CD4-positive, alpha-beta T cell treated with Interleukin-2 at 100 ng/mL for 4 hours (primary cell): ENCODE measurements at regions not wholly inside any gene's neighbourhood (a gene's known extent, or its start where the extent isn't known, plus 50 kb on each side); places are given as distances from the start of the nearest gene placed in this dataset.
"Not testable (repeated sequence)": the region's sequence is repeated elsewhere in the genome, so short reads cannot be mapped to it uniquely, and the experiment has no call there.

ENCODE experiments used
- DNase-seq: peaks from one replicate; pipeline ENCODE4 v3.0.0-alpha.2; 2020; ENCODE audit warnings: low spot score

- DNase-seq: no peak
Observed at GRCh38 chr3:150328654-150329040, 79.5 kb upstream of the TSC22D2 start.

- no peak for DNase-seq
Observed at GRCh38 chr3:150327678-150328653, 80.1 kb upstream of the TSC22D2 start.

- no peak for DNase-seq
Observed at GRCh38 chr3:150324788-150325187, 83.3 kb upstream of the TSC22D2 start.

GRCh38 chr3:150324245-150324644 is 83.9 kb upstream of the TSC22D2 start:
- DNase-seq: no peak

- DNase-seq: no peak
Observed at GRCh38 chr3:150323770-150324169, 84.3 kb upstream of the TSC22D2 start.

GRCh38 chr3:150323091-150323490 is 85.0 kb upstream of the TSC22D2 start:
- DNase-seq: not testable (repeated sequence)

- not testable (repeated sequence) for DNase-seq
Observed at GRCh38 chr3:150320971-150321370, 87.1 kb upstream of the TSC22D2 start.

GRCh38 chr3:150319900-150320299 is 88.2 kb upstream of the TSC22D2 start:
- DNase-seq: no peak

- no peak for DNase-seq
Observed at GRCh38 chr3:150317469-150317868, 90.6 kb upstream of the TSC22D2 start.

GRCh38 chr3:150315721-150316120 is 92.4 kb upstream of the TSC22D2 start:
- DNase-seq: no peak

GRCh38 chr3:150314248-150315004 is 93.7 kb upstream of the TSC22D2 start:
- no peak for DNase-seq

GRCh38 chr3:150312018-150312657 is 96.0 kb upstream of the TSC22D2 start:
- DNase-seq: no peak

- no peak for DNase-seq
Observed at GRCh38 chr3:150311156-150311555, 96.9 kb upstream of the TSC22D2 start.

- DNase-seq: no peak
Observed at GRCh38 chr3:150309557-150309956, 98.5 kb upstream of the TSC22D2 start.

GRCh38 chr3:150309257-150309542 is 98.9 kb upstream of the TSC22D2 start:
- DNase-seq: no peak

GRCh38 chr3:150308481-150309256 is 99.4 kb upstream of the TSC22D2 start:
- DNase-seq: no peak

- no peak for DNase-seq
Observed at GRCh38 chr3:150308037-150308319, 100.1 kb upstream of the TSC22D2 start.

- DNase-seq: no peak
Observed at GRCh38 chr3:150307311-150308036, 100.6 kb upstream of the TSC22D2 start.

GRCh38 chr3:150306906-150307305 is 101.2 kb upstream of the TSC22D2 start:
- no peak for DNase-seq

GRCh38 chr3:150306083-150306482 is 102.0 kb upstream of the TSC22D2 start:
- DNase-seq: no peak

- no peak for DNase-seq
Observed at GRCh38 chr3:150303768-150304167, 104.3 kb upstream of the TSC22D2 start.

GRCh38 chr3:150302246-150302645 is 105.9 kb upstream of the TSC22D2 start:
- no peak for DNase-seq
